ENCODE measurements at regions not wholly inside any gene's neighbourhood (a gene's known extent, or its start where the extent isn't known, plus 50 kb on each side); places are given as distances from the start of the nearest gene placed in this dataset.
"Not testable (repeated sequence)": the region's sequence is repeated elsewhere in the genome, so short reads cannot be mapped to it uniquely, and the experiment has no call there.

GRCh38 chr1:222223010-222223409 lies 324.9 kb downstream of the HHIPL2 start:
- intact Hi-C loops (cut with DNase I, micrococcal nuclease) = no loop called here
- no peak for ATAC-seq
- no peak for DNase-seq

DNA sequence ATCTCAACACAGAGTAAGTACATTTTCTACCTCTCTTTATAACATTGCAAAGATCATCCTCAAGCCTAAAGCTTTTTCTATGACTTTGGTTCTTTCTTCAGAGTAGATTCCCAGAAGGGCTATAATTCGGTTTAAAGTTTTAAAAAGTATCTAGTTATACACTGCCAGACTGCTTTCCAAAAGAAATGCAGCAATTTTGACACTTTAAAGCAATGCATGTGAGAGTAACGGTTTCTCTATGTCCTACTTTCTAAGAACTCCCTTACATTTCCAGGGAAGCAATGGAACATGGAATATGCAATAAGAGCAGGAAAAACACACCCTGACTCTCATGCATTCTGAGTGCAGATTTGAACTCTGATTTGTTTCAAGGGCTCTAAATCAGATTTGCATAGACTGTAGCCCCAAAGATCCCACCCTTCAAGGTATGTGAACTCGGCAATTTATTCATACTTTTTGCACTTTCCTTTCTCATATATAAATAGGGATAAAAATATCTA lies 331.6 kb downstream of the HHIPL2 start:
- no peak for DNase-seq
- no peak for ATAC-seq

GRCh38 chr1:222210776-222211175 lies 337.1 kb downstream of the HHIPL2 start:
- intact Hi-C loops (cut with DNase I, micrococcal nuclease) = no loop called here
- no peak for DNase-seq
- no peak for ATAC-seq

More for the DNA sequence above, 331.6 kb downstream of the HHIPL2 start:
- intact Hi-C loops (cut with DNase I, micrococcal nuclease) = no loop called here

DNA sequence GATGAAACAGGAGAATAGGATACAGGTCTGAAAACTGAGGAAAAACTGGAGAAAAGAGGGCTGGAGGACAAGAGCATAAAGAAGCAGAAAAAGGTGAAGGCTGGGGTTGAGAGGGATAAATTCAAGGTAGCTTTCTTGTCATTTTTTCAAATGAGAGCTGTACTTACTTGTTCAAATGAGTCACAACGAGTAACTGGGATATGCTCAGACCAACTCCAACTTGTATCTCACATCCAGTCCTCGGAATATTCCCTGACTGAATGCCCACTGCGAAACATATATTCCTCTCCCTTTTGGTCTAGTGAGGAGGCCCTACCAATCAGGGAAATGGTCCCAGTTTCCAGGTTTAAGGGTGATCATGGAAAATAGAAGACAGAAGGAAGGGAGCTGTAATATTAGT lies 343.4 kb downstream of the HHIPL2 start:
- intact Hi-C loops (cut with DNase I, micrococcal nuclease) = no loop called here
- no peak for ATAC-seq
- no peak for DNase-seq

GRCh38 chr1:222202831-222203230 lies 345.1 kb downstream of the HHIPL2 start:
- DNase-seq (no peak), ATAC-seq (no peak)
- intact Hi-C loops (cut with DNase I, micrococcal nuclease) = no loop called here

DNA sequence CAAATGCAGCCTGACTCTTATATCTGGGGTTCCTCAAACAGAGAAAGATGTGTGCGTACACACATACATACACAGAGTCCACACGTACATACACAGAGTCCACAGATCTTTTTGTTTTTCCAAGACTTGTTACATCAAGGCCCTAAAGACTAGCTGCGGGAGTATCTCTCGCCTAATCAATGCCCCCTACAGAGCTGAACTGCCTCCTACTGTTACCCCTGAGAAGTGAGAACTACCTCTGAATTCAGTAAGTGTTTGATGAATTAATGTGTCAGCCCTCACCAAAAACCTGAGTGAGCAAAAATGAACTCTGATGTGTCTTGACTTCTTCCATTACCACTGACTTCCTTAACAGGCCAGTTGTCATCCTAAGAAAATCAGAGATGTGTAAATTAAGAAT lies 351.2 kb downstream of the HHIPL2 start:
- intact Hi-C loops (cut with DNase I, micrococcal nuclease) = no loop called here

GRCh38 chr1:222196288-222196687 lies 351.6 kb downstream of the HHIPL2 start:
- DNase-seq = no peak
- no peak for ATAC-seq
- intact Hi-C loops (cut with DNase I, micrococcal nuclease) = no loop called here

More for the DNA sequence above, 351.2 kb downstream of the HHIPL2 start:
- no peak for ATAC-seq
- DNase-seq = no peak

- ATAC-seq = no peak
- DNase-seq = no peak
- intact Hi-C loops (cut with DNase I, micrococcal nuclease) = no loop called here
Observed at GRCh38 chr1:222195857-222196256, 352.0 kb downstream of the HHIPL2 start.

GRCh38 chr1:222189218-222189617 lies 358.7 kb downstream of the HHIPL2 start:
- ATAC-seq (no peak), DNase-seq (no peak)
- intact Hi-C loops (cut with DNase I, micrococcal nuclease) = no loop called here

DNA sequence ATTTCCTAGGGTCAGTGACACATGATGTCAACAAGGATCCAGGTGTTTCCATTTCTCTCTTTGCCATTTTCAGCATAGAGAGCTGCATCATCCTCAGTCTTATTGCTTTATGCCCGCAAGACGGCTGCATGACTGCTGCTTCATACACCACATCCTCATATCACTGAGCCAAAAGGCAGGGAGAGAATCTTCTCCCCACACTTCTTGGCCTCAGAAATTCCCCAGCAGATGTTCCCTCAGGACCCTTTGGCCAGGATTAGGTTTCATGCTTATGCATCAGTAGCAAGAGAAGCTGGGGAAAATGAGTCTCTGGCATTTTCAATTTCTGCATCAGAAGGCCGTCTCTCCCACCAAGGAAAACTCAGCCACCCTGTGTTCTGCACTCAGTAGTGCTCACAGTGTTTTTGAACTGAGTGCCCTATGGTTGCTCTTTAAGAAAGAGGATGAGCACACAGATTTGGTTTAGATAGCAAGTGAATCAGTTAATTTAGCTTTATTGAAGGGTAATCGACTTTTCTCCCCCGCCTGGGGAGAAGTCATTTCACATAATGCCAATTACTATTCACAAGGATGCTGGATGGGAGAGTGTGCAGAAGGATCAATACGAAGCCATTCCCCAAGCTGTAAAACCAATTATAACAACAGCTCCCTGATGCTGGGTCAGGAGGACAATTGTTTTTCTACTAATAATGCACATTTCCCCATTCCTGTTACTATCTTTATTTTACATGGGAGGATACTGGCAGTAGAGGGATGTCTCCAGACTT lies 360.2 kb downstream of the HHIPL2 start:
- intact Hi-C loops (cut with DNase I, micrococcal nuclease) = no loop called here
- no peak for DNase-seq
- no peak for ATAC-seq

DNA sequence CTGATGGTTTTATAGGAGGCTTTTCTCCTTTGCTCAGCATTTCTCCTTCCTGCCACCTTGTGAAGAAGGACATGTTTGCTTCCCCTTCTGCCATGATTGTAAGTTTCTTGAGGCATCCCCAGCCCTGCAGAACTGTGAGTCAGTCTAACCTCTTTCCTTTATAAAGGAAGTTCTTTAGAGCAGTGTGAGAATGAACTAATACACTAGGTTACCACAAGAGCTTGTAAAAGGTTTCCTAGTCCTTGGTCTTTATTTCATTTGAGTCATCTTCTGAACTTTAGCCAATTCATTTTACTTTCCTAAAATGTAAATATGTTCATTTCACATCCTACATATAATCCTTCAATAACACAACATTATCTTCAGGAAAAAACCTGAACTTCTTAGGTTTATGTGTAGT lies 365.3 kb downstream of the HHIPL2 start:
- intact Hi-C loops (cut with DNase I, micrococcal nuclease) = no loop called here
- ATAC-seq = no peak
- no peak for DNase-seq

- DNase-seq = no peak
- intact Hi-C loops (cut with DNase I, micrococcal nuclease) = no loop called here
- ATAC-seq = no peak
Observed at GRCh38 chr1:222181191-222181590, 366.7 kb downstream of the HHIPL2 start.

DNA sequence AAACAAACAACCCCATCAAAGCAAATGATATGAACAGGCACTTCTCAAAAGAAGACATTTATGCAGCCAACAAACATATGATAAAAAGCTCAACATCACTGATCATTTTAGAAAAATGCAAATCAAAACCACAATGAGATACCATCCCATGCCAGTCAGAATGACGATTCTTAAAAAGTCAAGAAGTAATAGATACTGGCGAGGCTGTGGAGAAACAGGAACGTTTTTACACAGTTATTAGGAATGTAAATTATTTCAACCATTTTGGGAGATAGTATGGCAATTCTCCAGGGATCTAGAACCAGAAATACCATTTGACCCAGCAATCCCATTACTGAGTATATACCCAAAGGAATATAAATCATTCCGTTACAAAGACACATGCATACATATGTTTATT lies 370.4 kb downstream of the HHIPL2 start:
- DNase-seq; ATAC-seq; intact Hi-C loops (cut with DNase I, micrococcal nuclease): not testable (repeated sequence)

DNA sequence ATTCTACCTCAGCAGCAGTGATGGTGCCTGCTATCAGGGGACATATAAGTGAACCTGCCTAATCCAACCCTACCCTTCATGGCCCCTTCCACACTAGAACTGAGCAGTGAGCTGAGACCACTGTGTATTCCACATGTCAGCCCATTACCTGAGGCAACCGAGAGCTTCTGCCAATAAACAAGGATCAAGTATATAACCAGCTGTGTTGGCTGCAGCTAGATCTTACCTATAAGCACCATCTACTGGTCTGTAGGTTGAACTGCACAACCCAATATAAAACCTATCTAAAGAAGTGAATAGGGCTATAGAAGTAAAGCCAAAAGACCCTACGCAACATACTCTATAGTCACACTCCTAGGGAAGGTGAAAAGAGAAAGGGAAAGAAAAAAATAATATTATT lies 376.9 kb downstream of the HHIPL2 start:
- ATAC-seq (peak; percentile 70), DNase-seq (no peak)
- intact Hi-C loops (cut with DNase I, micrococcal nuclease) = no loop called here

- DNase-seq (no peak), ATAC-seq (no peak)
- intact Hi-C loops (cut with DNase I, micrococcal nuclease) = no loop called here
Observed at GRCh38 chr1:222168621-222169020, 379.3 kb downstream of the HHIPL2 start.

DNA sequence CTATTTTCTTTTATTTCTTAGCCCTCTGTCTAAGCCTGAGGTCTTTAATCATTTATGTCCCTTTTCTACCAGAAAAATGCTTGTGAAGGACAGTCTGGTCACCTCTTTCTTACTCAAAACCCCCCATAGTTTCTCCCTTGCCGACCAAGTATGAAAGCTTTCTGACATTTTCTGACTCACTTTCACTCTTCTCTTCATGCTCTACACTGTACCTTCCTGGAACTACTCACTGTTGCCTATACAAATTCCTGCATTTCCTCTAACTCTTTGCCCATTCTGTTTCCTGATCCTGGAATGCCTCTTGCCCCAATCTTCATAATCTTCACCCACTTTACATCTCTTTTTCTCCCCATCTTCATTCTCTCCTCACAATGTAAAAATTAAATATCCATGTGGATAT lies 380.0 kb downstream of the HHIPL2 start:
- intact Hi-C loops (cut with DNase I, micrococcal nuclease) = no loop called here
- no peak for DNase-seq
- no peak for ATAC-seq

DNA sequence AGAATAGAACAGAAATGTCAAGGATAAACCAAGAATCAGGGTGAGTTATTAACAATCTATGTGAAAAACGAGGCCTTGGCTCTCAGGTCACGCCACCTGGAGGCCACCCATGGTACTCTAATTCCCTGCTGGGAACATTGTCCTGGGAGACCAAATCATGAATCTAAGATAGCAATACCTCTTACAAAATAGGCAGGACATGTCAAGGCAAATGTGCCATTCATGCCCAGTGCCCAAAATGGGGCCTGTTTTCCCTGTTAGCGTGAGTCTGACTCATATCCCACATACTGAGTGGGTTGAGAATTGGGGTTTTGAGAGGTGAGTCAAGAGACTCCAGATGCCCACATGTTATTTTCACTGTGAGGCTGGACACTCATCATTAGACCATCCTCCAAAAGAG lies 380.8 kb downstream of the HHIPL2 start:
- ATAC-seq = peak; percentile 48
- intact Hi-C loops (cut with DNase I, micrococcal nuclease) = no loop called here
- DNase-seq = peak in 1 of 2 donors; percentile 57

GRCh38 chr1:222165629-222166028 lies 382.3 kb downstream of the HHIPL2 start:
- intact Hi-C loops (cut with DNase I, micrococcal nuclease) = no loop called here
- no peak for ATAC-seq
- no peak for DNase-seq

GRCh38 chr1:222163895-222164294 lies 384.0 kb downstream of the HHIPL2 start:
- intact Hi-C loops (cut with DNase I, micrococcal nuclease) = no loop called here
- ATAC-seq (no peak), DNase-seq (no peak)

- intact Hi-C loops (cut with DNase I, micrococcal nuclease) = no loop called here
- DNase-seq (no peak), ATAC-seq (no peak)
Observed at GRCh38 chr1:222161676-222162075, 386.2 kb downstream of the HHIPL2 start.

- DNase-seq (no peak), ATAC-seq (no peak)
- intact Hi-C loops (cut with DNase I, micrococcal nuclease) = no loop called here
Observed at GRCh38 chr1:222157612-222158011, 390.3 kb downstream of the HHIPL2 start.
